Stomach (tissue), 8 donors: ENCODE measurements at regions not wholly inside any gene's neighbourhood (a gene's known extent, or its start where the extent isn't known, plus 50 kb on each side); places are given as distances from the start of the nearest gene placed in this dataset.
A peak's percentile ranks its signal among the peaks of the same experiment; 100 is the strongest.
"Not testable (repeated sequence)": the region's sequence is repeated elsewhere in the genome, so short reads cannot be mapped to it uniquely, and the experiment has no call there.

Source experiments
- DNase-seq, 2 donors: peaks; one replicate each; pipeline versions ENCODE4 v3.0.0 to v3.0.0-alpha.2; 2013 to 2019
- H3K27ac ChIP-seq, 5 donors: fragments of 200-600 bp in 4 of 5; sonication (generic) in 4 of 5; one replicate each; pipeline ENCODE4 v1.5.1; 2013 to 2019; ENCODE audit warnings: mild to moderate bottlenecking in 1 of 5, moderate library complexity in 1 of 5
- H3K27me3 ChIP-seq, 3 donors: fragments of 200-600 bp; sonication (generic); one replicate each; pipeline ENCODE4 v1.5.1; 2017 to 2019; ENCODE audit warnings: mixed run types in 1 of 3
- H3K36me3 ChIP-seq, 4 donors: fragments of 200-600 bp; sonication (generic); 1 replicate in 3 of 4; 2 replicates in 1 of 4; pipeline ENCODE4 v1.5.1; 2016 to 2019
- H3K4me1 ChIP-seq, 4 donors: fragments of 200-600 bp; sonication (generic); one replicate each; pipeline ENCODE4 v1.5.1; 2016 to 2019
- H3K4me3 ChIP-seq, 4 donors: fragments of 200-600 bp; sonication (generic) in 3 of 4; one replicate each; pipeline ENCODE4 v1.5.1; 2016 to 2019; ENCODE audit warnings: mild to moderate bottlenecking in 1 of 4
- H3K9me3 ChIP-seq, 4 donors: fragments of 200-600 bp; sonication (generic); one replicate each; pipeline ENCODE4 v1.5.1; 2016 to 2019
- CTCF ChIP-seq, 7 experiments: fragments of 450-650 bp in 4 of 7; fragments of 200-600 bp in 3 of 7; sonication (generic) in 3 of 7; IDR thresholded peaks; one replicate each; pipeline ENCODE4 v1.5.1; 2016 to 2019; ENCODE audit warnings: antibody characterized with exemption in 7 of 7, control low read depth in 2 of 7, mild to moderate bottlenecking in 1 of 7
- EP300 ChIP-seq: sonication (generic); formaldehyde crosslinking; IDR thresholded peaks from one replicate; pipeline ENCODE4 v1.6.1; 2017; ENCODE audit warnings: antibody characterized with exemption
- POLR2A ChIP-seq, 4 donors: fragments of 450-650 bp; IDR thresholded peaks; one replicate each; pipeline ENCODE4 v1.6.1; 2016; ENCODE audit warnings: antibody characterized with exemption in 4 of 4, control low read depth in 2 of 4, mild to moderate bottlenecking in 1 of 4, moderate library complexity in 1 of 4
- POLR2AphosphoS5 ChIP-seq, 3 donors: sonication (generic); formaldehyde crosslinking; IDR thresholded peaks; one replicate each; pipeline ENCODE4 v1.6.1; 2016; ENCODE audit warnings: antibody characterized with exemption in 3 of 3
- WGBS, 5 donors: extraction: QIAGEN DNeasy Blood & Tissue Kit in 3 of 5; methylation state at CpG; one replicate each; pipeline versions ENCODE4 v1.1.5 to v1.1.7; 2013 to 2018; 5-methylcytosine and 5-hydroxymethylcytosine counted together
- intact Hi-C: fragments of 100-400 bp; cut with DNase I; formaldehyde crosslinking; loops from one replicate; pipeline ENCODE4 v1.15.1; 2023; ENCODE audit warnings: low total_unique reads
- donor health status: healthy with polysubstance abuse.
- donor health status: Bipolar disorder and iron deficiency.
- donor health status: healthy.

GRCh38 chr1:234825498-234826165 is 215.7 kb upstream of the IRF2BP2 start:
- DNase-seq: peak in 1 of 2 donors; percentile 43
- intact Hi-C loops: no loop called here
- 32 to 49% (median 37%) methylated on average over 7 of the region's 7 CpGs for WGBS, 5 donors
- Histone ChIP-seq H3K4me1 (peaks cover 0 to 11% (median 6%) of the 10 kb centered on the region in 4 donors), H3K4me3 (no peak overlapping the region), H3K27me3 (no peaks in the 10 kb centered on the region), H3K36me3 (no peaks in the 10 kb centered on the region), H3K9me3 (no peaks in the 10 kb centered on the region), H3K27ac (peak overlapping the region in 2 of 5 donors; percentile 40 to 49)
- TF ChIP-seq POLR2A (IDR thresholded peaks at IDR 0.05) (no peak), EP300 (no peak), CTCF (IDR thresholded peaks at IDR 0.05) (no peak), POLR2AphosphoS5 (IDR thresholded peaks at IDR 0.05) (no peak)

GRCh38 chr1:234824836-234825235 is 214.9 kb upstream of the IRF2BP2 start:
- intact Hi-C loops, H3K9me3 ChIP-seq, H3K4me1 ChIP-seq, H3K27ac ChIP-seq, H3K27me3 ChIP-seq, H3K4me3 ChIP-seq, H3K36me3 ChIP-seq, DNase-seq: not testable (repeated sequence)
- 92 to 96% (median 94%) methylated on average over 7 of the region's 7 CpGs for WGBS, 5 donors

- Histone ChIP-seq H3K27ac (no peak overlapping the region), H3K27me3 (no peaks in the 10 kb centered on the region), H3K36me3 (no peaks in the 10 kb centered on the region), H3K9me3 (no peaks in the 10 kb centered on the region), H3K4me3 (no peak overlapping the region), H3K4me1 (peaks cover 0 to 9% (median 6%) of the 10 kb centered on the region in 4 donors)
- no peak for TF ChIP-seq POLR2A (IDR thresholded peaks at IDR 0.05)
- no peak for TF ChIP-seq EP300
- no peak for TF ChIP-seq CTCF (IDR thresholded peaks at IDR 0.05)
- no peak for TF ChIP-seq POLR2AphosphoS5 (IDR thresholded peaks at IDR 0.05)
- peak in 1 of 2 donors; percentile 53 for DNase-seq
- WGBS, 5 donors: 79 to 92% (median 89%) methylated on average over 16 of the region's 16 CpGs
- intact Hi-C loops: no loop called here
Measured at GRCh38 chr1:234823191-234824176, 213.5 kb upstream of the IRF2BP2 start.

- intact Hi-C loops: no loop called here
Measured at GRCh38 chr1:234821840-234822239, 211.9 kb upstream of the IRF2BP2 start.

More at GRCh38 chr1:234821840-234822239, 211.9 kb upstream of the IRF2BP2 start:
- Histone ChIP-seq H3K27me3 (no peaks in the 10 kb centered on the region), H3K27ac (no peak overlapping the region), H3K4me1 (peaks cover 0 to 19% (median 4%) of the 10 kb centered on the region in 4 donors), H3K4me3 (no peak overlapping the region), H3K36me3 (no peaks in the 10 kb centered on the region), H3K9me3 (no peaks in the 10 kb centered on the region)
- DNase-seq: no peak
- WGBS, 5 donors: 95 to 100% (median 98%) methylated on average over 6 of the region's 6 CpGs
- TF ChIP-seq EP300 (no peak), POLR2AphosphoS5 (IDR thresholded peaks at IDR 0.05) (no peak), CTCF (IDR thresholded peaks at IDR 0.05) (no peak), POLR2A (IDR thresholded peaks at IDR 0.05) (no peak)
